GM18873 (cell line): ENCODE measurements at regions not wholly inside any gene's neighbourhood (a gene's known extent, or its start where the extent isn't known, plus 50 kb on each side); places are given as distances from the start of the nearest gene placed in this dataset.

ENCODE experiments used
- ATAC-seq: cut with Tn5 transposase; IDR thresholded peaks from one replicate; pipeline ENCODE4 v1.9.1; 2021; ENCODE audit warnings: mild to moderate bottlenecking, moderate library complexity, moderate number of reproducible peaks; ENCODE audit not compliant: unreplicated experiment, low FRiP score

DNA sequence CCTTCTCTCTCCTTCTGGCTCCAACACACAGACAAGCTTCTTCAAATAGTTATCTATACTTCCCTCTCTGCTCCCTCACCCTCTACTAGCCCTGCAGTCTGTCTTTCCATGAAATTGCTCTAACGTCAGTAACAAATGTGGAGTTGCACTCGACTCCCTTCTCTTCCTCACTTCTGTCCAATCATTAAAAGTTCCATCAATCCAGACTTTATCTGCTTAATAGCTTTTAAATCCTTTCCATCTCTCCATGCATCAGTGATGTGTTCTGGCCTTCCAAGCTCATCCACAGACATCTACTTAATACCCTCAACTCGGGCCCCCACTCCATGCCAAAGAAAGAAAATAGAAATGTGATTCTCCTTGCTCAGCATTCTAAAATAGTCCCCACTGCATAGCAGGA, 422.1 kb upstream of the CDH5 start:
- ATAC-seq: no peak

DNA sequence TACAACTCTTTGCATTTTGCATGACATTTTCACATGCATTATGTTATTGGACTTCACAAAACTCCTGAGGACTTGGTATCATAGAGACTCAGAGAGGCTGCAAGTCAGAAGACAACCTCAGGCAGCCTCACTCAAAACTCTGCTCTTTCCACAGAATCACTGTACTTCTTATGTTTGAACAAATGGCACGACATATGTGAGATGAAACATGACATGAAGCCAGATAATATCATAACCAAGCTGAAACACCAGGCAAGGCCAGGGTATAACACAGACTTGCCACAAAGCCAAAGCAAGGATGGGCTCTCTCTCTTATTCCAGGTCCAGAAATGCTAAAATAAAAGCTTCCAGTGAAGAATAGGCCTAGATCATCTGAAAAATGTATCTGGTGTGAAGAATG, 425.8 kb upstream of the CDH5 start:
- no peak for ATAC-seq

DNA sequence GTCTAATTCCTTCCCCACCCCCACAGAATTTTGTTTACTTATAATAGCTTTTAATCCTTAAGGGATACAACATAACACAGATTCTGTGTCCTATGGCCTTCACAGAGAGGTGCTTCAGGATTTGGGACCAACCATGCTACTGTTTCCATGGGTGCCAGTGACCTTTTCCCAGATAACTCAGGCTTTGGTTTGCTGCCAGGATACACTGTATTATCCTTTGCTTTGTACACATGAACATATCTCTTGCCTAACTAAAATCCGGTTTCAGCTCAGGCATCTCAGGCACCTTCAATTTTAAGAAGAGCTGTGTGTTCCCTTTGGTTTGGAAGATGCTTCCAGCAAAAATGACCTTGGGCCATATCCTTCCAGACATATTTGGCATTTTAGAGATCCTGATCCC, 428.4 kb upstream of the CDH5 start:
- ATAC-seq: no peak

DNA sequence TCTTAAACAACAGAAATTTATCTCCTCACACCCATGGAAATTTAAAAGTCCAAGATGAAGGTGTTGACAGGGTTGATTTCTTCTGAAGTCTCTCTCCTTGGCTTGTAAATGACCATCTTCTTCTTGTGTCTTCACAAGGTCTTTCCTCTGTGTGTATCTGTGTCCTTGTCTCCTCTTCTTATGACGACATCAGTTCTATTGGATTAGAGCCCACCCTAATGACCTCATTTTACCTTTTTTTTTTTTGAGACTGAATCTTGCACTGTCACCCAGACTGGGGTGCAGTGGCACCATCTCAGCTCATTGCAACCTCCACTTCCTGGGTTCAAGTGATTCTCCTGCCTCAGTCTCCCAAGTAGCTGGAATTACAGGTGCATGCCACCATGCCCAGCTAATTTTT, 429.0 kb upstream of the CDH5 start:
- ATAC-seq: no peak

DNA sequence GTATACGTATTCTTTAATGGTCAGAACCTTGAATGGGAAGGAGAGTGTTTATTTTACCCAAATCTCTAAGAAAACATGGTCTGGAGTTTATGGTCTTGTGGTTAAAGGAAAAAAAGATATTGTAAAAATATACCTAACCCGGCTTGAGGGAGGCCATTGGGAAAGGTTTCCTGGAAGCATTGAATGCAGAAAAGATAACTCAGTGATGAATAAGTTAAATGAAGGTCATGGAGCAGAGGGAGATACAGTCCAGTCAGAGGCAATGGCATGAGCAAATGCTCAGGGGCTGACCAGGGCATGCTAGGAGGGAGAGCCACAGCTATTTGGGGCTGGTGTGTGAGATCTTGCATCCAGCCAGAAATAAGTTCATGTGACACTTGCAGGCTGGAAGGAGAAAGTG, 430.4 kb upstream of the CDH5 start:
- no peak for ATAC-seq

DNA sequence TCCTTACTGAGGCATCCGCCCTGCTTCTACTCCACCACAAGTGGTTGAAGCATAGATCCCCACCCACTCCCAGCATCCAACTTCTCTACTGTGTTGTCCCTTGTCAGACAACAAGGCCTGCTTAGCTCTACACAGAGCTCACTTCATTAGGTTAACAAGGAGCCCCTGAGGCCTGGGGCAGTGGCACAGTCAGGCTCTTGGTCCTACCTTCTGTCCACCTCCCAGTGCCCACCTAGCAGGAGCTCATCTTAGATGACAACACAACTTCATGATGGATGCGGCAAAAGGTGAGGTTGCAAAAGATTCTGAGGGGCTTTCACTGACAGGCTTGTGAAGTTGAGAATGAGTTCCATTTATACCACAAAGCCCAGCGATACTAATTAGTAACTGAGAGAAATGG, 432.0 kb upstream of the CDH5 start:
- ATAC-seq: no peak

DNA sequence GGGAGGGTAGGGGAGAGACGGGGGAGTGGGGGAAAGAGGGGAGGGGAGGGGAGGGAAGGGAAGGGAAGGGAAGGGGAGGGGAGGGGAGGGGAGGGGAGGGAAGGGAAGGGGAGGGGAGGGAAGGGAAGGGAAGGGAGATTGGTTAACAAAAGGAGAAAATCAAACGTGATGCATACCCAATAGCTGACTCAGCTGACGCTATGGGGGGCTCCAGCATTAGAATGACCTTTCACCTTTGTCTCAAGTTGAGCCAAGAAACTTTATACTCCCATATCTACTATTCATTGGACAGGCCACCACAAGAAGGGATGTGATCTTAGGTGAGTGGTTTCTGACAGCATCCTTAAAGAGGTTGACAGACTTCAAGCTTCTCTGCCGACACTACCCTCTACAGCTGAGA, 432.8 kb upstream of the CDH5 start:
- no peak for ATAC-seq

DNA sequence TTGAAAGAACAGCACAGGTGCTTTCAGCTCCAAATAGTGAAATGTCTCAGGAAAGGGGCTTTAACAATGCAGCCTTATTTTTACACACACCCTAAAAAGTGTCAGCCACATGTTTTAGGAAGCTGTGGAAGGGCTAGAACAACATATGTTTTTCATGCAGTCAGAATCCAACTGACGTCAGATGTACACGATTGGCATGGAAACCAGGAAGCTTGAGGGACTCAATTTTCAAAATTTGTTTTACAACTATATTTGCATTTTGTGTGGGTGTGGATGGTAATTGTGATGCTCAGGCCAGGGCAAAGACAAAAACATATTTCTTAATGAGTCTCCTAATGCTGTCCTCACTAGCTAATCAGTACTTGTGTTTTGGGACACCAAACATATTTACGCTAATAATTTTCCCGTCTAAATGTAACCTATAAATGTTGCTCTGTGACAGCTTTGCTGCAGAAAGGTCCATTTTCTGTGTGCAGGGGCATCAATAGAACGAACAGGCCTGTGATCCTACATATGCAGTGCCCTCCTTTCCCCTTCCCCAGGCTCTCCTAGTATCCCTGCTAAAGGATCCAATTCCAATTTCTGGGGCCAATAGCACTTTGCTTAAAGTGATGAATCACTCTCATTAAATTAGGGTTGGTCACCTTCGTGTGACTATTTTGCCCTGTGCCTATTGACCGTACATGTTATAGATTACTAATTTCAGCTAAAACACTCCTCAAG, 434.0 kb upstream of the CDH5 start:
- ATAC-seq: no peak

DNA sequence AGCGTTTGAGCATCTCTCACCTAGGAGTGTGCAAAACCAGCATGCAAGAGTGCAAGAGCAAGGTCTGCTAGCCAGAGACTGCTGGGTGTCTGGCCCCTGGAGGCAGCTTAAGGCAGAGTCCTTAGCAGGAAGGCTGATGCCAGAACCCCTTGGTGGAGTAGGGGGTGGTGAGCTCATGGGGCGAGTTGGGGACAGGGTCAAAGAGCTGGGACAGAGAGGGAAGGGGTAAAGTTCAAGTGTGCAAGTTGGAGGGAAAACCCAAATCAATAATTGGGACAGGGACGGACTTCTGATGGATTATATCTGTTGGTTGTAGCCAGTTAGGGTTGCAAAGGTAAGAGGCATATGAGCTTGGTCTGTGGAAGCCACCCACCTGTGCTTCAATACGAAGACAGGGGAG, 443.6 kb upstream of the CDH5 start:
- no peak for ATAC-seq

DNA sequence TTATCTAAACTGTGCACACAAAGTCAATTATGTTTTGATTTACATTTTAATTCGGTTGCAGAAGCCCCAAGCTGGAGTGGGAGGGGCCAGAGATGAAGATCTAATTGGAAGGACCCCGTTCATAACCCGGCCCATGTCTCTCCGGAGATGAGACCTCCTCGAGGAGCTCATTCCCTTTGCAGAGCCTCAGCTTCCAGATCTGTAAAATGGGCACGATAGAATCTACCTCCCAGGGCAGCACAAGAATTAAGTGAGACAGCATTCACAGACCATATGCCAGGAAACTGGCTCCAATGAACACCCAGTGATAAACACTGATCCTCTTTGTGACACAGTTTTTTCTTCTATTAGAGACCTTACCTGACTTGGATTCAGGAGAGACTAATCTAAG, 446.5 kb upstream of the CDH5 start:
- ATAC-seq: no peak

DNA sequence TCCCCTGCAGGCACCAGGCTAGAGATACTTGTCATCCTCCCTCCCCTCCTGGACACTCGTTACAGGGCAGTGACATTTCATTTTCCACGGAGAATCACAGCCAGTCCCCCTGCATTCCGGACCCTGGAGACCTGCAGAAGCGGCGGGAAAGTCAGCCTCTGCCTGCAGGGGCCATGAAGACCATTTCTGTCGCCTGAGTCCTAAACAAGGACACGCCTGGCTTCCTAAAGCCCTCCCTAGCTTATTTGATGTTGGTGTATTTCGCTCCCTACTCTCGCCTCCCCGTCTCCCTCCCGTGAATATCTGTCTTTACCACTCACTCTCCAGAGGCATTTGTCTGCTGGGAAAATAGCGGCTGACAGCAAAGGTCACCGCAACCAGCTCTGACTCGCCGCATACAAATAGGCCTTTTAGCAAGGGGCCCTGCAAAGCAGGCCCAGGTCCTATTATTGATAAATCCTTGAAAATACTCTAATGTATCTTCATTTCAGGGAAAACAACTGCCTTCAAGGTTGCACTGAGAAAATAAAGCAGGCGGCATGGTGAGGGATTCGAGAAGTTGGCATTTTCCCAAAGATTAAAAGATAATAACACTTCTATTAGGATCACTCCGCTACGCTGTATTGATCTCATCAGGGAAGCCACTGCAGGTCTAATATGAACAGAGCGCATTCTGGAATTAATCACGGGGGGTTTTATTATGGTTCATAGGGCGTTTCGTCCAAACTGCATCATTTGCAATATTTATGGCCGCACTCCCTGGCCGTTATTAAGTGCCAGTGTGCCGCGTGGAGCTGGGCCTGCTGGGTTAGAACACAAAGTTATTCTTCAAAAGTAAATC, 447.1 kb upstream of the CDH5 start:
- no peak for ATAC-seq

DNA sequence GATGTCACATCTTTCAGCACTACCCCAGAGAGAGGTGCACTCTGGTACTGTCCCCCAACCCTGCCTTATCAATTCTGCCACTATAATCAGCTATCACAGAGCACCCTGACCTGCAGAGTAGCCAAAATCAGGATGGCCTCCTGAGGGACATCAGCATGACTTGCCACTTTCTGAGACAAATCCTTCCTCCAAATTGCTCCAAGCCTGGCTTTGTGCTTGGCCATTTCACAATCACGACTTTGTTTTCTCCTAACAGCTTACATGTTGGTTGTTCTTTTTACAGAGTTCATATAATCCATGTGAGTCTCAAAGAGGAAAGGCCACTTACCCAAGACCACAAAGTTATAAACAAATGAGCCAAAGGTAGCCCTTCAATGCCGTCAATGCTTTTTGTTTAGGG, 449.0 kb upstream of the CDH5 start:
- ATAC-seq: no peak

DNA sequence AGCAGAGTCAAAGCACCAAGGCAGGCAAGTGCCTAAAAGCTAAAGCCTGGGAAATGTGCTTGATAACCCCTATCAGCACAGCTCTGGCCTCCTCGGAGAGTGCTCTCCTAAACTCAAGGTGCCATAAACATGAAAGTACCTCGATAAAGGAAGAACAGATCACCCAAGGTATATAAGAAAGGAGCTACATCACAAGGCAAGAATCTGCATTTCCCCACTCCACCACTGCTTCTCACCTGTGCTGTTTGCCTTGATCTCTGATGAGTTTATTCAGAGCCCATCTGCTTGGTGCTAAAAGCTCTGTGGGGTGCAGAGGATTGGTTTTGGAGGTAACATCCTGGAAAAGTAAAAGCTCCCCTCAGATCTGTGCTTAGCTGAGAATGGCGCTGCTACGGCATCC, 449.5 kb upstream of the CDH5 start:
- no peak for ATAC-seq

DNA sequence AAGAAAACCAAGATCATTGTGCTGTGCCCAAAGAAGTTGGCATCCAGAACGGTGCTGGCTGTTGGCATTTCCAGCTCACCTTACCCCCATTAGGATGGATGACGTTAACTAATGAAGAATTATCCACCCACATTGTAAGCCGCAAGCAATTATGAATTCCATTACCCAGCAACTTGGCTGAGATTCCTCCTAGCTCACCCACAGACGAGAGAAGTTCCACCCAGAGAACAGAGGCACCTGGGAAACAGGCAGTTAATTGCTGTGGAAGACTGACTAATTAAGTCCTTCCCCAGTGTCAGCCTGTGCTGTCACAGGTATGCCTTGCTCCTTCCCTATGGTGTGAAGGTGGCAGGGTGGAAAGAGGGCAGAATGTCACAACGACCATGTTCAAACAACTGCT, 456.2 kb upstream of the CDH5 start:
- no peak for ATAC-seq

DNA sequence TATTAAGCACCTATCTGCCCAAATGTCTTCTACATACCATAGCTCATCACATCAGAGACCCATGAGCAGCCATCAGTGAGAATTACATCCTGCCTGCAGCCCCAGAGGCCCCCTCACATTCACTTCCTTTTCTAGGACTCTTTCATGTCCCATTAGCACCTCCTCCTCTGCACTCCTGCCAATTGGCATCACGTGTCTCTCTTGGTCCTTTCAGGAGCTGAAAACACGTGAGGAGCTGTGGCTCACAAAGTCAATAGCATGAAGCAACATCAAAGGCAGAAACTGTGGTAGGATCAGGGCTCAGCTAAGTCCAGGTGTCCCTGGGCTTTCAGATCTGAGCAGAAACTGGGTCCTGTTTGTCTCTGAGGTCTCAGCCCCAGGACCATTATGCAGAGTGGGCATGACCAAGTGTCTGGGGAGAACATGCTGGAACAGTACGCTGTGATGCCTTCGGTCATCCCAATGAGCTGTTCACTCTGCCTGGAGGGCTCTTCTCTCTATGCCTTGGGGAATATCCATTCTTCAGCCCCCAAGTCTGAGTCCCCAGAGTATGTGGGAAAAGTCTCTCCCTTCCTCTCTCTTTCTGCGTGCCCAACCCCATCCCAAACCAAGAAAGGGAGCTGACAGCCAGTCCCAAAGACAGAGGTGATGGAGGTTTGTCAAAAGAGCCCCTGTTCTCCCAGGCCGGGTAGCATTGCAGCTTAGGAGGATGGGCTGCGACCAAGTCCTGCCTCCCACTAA, 457.0 kb upstream of the CDH5 start:
- ATAC-seq: no peak

DNA sequence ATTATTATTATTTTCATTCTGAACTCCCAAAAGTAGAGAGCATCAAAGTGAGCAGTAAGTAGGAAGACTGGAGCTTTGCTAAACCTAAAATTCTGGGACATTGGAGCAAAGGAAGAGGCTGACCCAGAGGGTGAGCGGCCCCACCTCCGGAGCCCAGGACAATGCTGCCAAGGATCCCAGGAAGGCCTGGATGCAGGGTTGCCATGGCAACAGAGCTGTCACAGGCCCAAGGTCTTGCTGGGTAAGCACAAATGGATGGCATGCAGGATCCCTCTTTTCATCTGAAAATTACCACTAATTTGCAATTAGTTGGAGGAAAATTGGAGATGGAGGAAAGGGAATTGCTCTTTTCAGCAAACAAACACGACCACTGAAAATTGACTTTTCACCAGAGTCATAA, 457.9 kb upstream of the CDH5 start:
- no peak for ATAC-seq

DNA sequence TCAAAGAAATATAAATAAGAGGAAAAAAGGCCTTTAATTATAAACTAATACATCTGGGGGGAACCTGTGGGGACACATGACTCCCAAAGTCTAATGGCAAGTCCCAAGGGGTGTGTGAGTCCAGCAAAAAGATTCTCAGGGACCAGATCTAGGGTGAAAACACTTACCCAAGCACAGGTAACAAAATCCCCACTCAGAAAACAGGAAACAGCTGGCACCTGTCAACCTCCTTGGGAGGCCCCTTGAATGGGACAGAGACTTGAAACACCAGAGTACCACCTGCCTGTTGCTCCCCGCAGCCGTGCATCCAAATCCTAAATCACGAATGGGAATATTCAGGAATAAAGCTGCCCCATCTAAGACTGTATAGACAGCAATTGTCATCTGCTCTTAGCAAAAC, 461.2 kb upstream of the CDH5 start:
- ATAC-seq: no peak

DNA sequence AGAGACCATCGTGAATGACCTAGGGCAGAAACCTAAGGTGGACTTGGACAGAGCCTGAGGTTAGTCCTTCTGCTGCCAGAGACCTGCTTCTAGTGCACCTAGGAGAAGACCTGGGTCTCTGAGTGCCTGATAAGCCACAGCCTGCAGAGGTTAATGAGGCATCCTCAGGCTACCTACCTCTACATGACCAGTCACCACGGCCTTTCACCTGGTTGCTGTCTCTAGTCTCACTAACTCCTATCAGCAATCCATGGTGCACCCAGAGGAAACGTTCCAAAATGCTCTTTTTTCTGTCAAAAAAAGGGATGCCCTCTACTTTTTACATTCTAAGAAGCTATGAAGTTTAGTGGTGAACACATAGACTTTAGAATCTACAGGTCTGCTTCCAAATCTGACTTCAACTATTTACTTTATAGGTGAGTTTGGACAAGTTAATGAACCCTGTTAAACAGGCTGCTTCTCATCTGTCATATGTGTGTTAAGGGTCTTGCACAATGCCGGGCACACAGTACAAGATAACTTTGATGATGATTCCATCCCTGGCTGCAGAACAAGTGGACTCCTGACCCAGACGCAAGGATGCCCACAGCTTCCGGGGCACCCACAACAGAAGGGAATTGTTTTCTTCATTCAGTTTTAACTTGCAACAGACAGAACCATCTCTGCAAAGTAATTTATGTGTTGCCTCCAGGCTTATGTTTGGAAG, 469.9 kb upstream of the CDH5 start:
- no peak for ATAC-seq

DNA sequence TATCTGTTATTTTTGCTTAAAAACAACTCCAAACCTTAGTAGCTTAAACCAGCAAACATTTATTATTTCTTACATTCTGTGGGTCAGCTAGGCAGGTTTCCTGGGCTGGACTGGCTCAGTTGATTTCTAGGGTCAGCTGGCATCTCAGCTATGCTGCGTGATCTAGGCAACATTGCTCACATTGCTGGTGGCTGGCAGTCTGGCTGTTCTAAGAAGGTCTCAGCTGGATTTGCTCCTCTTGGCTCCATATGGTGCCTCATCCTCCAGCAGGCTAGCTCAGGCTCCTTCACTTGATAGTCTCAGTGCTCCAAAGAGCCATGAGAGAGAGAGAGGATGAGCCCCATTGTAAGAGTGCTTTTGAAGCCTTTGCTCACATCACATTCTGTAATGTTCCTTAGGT, 470.6 kb upstream of the CDH5 start:
- no peak for ATAC-seq

DNA sequence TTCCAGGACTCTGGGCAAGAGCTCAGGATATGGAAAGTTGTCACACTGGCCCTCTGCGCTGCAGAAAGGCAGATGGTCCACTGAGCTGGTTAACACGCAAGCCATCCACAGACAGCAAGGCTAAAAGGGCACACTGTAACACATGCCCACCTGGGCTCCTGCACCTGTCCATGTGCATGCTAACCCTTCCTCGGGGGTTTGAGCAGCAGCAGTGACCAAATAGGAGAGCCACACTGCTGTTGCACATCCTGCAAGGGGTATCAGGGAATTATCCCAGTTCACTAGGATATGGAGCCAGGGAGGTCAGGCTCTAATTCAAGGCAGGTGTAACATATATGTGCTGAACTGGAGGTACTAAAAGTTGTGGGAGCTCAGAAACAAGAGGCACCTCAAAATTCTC, 471.0 kb upstream of the CDH5 start:
- ATAC-seq: no peak

DNA sequence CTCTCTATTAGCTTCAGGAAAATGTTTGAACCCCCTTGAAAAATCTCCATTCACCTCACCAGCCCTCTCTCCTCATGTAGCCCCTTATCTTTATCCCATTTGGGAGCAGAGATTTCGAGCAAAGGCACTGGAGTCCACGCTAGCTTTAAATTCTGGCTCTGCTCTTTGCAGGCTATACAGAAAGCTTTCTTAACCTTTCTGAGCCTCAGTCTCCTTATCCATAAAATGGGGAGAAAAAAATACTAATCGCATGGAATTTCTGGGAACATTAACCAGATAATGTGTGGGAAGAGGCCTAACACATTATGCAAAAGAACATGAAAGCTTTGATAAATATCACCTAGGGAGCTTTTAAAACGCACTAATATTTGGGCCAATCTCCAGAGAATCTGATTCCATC, 476.3 kb upstream of the CDH5 start:
- ATAC-seq: no peak
